Upper lobe of left lung (tissue), 4 donors: ENCODE measurements at regions not wholly inside any gene's neighbourhood (a gene's known extent, or its start where the extent isn't known, plus 50 kb on each side); places are given as distances from the start of the nearest gene placed in this dataset.

Experiments used
- EP300 ChIP-seq, 4 donors: sonication (generic); formaldehyde crosslinking; IDR thresholded peaks; one replicate each; pipeline ENCODE4 v1.5.1; 2017; ENCODE audit warnings: antibody characterized with exemption in 4 of 4, control low read depth in 2 of 4
- POLR2A ChIP-seq, 4 donors: fragments of 450-650 bp; IDR thresholded peaks; one replicate each; pipeline ENCODE4 v1.5.1; 2016 to 2017; ENCODE audit warnings: antibody characterized with exemption in 4 of 4, mild to moderate bottlenecking in 2 of 4
- POLR2AphosphoS5 ChIP-seq, 2 donors: sonication (generic); formaldehyde crosslinking; IDR thresholded peaks; one replicate each; pipeline ENCODE4 v1.5.1; 2017; ENCODE audit warnings: antibody characterized with exemption in 2 of 2
- TF ChIP-seq, protein P1 (sequence below), 6 experiments: fragments of 450-650 bp in 4 of 6; fragments of 200-600 bp in 2 of 6; sonication (generic) in 2 of 6; IDR thresholded peaks; one replicate each; pipeline ENCODE4 v1.5.1; 2016 to 2019; ENCODE audit warnings: antibody characterized with exemption in 6 of 6

DNA sequence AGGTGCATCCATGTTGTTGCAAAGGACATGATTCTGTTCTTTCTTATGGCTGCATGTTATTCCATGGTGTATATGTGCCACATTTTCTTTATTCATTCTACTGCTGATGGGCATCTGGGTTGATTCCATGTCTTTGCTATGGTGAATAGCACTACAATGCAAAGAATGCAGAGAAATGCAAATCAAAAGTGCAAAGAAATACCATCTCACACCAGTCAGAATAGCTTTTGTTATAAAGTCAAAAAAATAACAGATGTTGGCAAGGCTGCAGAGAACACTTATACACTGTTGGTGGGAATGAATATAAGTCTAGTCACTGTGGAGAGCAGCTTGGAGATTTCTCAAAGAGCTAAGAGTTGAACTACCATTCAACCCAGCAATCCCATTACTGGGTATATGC lies 99.2 kb downstream of the DHRS2 start:
- TF ChIP-seq, protein P1, sequence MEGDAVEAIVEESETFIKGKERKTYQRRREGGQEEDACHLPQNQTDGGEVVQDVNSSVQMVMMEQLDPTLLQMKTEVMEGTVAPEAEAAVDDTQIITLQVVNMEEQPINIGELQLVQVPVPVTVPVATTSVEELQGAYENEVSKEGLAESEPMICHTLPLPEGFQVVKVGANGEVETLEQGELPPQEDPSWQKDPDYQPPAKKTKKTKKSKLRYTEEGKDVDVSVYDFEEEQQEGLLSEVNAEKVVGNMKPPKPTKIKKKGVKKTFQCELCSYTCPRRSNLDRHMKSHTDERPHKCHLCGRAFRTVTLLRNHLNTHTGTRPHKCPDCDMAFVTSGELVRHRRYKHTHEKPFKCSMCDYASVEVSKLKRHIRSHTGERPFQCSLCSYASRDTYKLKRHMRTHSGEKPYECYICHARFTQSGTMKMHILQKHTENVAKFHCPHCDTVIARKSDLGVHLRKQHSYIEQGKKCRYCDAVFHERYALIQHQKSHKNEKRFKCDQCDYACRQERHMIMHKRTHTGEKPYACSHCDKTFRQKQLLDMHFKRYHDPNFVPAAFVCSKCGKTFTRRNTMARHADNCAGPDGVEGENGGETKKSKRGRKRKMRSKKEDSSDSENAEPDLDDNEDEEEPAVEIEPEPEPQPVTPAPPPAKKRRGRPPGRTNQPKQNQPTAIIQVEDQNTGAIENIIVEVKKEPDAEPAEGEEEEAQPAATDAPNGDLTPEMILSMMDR (IDR thresholded peaks at IDR 0.05) = no peak
- no peak for TF ChIP-seq POLR2A (IDR thresholded peaks at IDR 0.05)
- TF ChIP-seq POLR2AphosphoS5 (IDR thresholded peaks at IDR 0.05) = no peak
- TF ChIP-seq EP300 (IDR thresholded peaks at IDR 0.05) = no peak
